HL-60 (cell line): ENCODE measurements at regions not wholly inside any gene's neighbourhood (a gene's known extent, or its start where the extent isn't known, plus 50 kb on each side); places are given as distances from the start of the nearest gene placed in this dataset.

Experiments used
- TF ChIP-seq, protein P1 (sequence below): IDR thresholded peaks from one replicate; pipeline ENCODE4 v1.5.1; 2011; ENCODE audit warnings: low read length, control low read depth, inconsistent platforms; ENCODE audit not compliant: insufficient read depth
- TF ChIP-seq, protein P2 (sequence below): IDR thresholded peaks from 2 replicates; pipeline ENCODE4 v1.6.1; 2012; ENCODE audit warnings: low read depth; ENCODE audit not compliant: insufficient replicate concordance

DNA sequence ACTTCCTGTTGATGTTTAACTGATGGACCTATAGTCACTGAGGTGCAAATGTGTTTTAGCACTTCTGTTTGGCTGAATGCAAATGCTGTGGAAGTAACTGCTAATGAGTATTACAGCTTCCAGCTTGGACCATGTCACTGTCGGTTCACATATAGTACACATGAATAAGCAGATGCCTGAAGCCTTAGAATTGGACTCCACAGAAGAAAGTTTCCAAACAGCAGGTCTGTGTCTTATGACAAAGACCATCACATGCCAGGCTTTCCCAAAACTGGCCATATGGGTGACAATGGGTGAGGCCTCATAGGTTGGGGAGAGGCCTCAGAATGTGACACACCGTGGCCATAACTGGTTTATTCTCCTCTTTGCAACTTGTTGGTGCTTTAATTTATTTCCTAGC, 241.8 kb downstream of the WNT5A start:
- TF ChIP-seq, protein P1, sequence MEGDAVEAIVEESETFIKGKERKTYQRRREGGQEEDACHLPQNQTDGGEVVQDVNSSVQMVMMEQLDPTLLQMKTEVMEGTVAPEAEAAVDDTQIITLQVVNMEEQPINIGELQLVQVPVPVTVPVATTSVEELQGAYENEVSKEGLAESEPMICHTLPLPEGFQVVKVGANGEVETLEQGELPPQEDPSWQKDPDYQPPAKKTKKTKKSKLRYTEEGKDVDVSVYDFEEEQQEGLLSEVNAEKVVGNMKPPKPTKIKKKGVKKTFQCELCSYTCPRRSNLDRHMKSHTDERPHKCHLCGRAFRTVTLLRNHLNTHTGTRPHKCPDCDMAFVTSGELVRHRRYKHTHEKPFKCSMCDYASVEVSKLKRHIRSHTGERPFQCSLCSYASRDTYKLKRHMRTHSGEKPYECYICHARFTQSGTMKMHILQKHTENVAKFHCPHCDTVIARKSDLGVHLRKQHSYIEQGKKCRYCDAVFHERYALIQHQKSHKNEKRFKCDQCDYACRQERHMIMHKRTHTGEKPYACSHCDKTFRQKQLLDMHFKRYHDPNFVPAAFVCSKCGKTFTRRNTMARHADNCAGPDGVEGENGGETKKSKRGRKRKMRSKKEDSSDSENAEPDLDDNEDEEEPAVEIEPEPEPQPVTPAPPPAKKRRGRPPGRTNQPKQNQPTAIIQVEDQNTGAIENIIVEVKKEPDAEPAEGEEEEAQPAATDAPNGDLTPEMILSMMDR: no peak
- TF ChIP-seq, protein P2, sequence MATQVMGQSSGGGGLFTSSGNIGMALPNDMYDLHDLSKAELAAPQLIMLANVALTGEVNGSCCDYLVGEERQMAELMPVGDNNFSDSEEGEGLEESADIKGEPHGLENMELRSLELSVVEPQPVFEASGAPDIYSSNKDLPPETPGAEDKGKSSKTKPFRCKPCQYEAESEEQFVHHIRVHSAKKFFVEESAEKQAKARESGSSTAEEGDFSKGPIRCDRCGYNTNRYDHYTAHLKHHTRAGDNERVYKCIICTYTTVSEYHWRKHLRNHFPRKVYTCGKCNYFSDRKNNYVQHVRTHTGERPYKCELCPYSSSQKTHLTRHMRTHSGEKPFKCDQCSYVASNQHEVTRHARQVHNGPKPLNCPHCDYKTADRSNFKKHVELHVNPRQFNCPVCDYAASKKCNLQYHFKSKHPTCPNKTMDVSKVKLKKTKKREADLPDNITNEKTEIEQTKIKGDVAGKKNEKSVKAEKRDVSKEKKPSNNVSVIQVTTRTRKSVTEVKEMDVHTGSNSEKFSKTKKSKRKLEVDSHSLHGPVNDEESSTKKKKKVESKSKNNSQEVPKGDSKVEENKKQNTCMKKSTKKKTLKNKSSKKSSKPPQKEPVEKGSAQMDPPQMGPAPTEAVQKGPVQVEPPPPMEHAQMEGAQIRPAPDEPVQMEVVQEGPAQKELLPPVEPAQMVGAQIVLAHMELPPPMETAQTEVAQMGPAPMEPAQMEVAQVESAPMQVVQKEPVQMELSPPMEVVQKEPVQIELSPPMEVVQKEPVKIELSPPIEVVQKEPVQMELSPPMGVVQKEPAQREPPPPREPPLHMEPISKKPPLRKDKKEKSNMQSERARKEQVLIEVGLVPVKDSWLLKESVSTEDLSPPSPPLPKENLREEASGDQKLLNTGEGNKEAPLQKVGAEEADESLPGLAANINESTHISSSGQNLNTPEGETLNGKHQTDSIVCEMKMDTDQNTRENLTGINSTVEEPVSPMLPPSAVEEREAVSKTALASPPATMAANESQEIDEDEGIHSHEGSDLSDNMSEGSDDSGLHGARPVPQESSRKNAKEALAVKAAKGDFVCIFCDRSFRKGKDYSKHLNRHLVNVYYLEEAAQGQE: no peak
